ENCODE measurements at regions not wholly inside any gene's neighbourhood (a gene's known extent, or its start where the extent isn't known, plus 50 kb on each side); places are given as distances from the start of the nearest gene placed in this dataset.

GRCh38 chr3:64829331-64829730 is 141.5 kb upstream of the ADAMTS9 start:
- no peak for DNase-seq

DNA sequence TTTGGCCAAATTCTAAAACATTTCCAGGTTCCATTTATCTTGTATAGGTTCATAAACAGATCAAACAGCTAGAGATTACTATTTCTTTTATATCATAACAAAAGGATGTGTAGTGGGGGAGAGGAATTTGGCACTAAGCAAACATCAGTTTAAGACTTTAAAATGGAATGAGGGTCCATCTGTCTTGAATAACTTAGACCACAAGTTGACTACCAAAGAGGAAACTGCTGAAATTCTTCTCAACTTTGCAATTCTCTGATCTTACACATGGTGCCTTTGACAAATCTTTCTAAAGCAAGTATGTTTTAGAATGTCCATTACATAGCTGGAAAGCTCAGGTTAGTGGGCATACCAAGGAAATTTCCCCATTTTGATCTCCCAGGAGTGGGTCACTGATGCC is 140.5 kb upstream of the ADAMTS9 start:
- no peak for DNase-seq

DNA sequence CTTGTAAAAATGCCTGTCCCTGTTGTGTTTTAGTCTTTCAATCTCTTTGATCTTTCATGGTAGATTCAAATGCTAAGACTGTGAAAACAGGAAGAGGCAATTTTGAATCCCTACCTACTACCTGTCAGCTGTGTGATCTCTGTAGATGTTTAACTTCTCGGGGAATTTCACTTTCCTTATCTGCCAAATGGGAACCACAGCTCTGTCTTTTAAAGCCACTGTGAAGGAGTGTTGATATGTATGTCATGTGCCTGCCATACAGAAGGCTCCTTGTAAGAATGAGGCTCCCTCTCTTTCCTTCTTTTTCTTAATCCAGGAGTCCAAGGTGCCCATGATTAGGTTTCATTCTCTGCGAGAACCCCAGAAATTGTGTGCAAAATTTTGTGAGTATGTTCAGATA is 139.6 kb upstream of the ADAMTS9 start:
- no peak for DNase-seq

GRCh38 chr3:64827019-64827418 is 139.2 kb upstream of the ADAMTS9 start:
- no peak for DNase-seq

DNA sequence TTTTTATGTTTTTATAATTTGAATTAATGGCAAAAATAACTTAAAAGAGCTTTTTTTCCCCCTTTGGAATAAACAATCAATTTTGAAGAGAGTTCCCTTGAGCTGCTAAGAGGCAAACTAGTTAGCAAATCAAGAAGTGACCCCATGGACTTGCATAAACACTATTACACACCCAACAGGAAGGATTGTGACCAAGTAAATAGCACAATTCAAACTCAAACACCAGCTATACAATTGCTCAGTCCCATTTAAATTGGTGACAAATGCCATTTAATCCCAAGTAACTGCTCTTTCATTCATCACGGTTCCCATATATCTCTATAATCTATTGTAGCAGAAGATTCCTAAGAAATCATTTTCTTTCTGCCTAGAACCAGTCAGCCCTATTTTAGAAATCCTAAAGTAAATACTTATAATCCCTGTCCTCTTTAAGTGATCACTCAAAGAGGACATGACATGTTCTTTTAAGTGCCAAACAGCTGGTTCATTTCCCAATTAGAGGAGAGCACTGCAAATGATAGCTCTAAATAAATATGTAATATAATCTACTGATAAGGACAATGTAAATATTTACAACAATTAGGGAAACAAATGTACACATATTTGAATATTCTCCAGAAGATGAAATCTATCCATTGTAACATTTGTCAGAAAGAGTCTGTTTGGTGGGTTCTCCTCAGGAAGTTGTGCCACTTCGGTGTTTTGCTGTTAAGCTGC is 137.8 kb upstream of the ADAMTS9 start:
- DNase-seq = no peak

DNA sequence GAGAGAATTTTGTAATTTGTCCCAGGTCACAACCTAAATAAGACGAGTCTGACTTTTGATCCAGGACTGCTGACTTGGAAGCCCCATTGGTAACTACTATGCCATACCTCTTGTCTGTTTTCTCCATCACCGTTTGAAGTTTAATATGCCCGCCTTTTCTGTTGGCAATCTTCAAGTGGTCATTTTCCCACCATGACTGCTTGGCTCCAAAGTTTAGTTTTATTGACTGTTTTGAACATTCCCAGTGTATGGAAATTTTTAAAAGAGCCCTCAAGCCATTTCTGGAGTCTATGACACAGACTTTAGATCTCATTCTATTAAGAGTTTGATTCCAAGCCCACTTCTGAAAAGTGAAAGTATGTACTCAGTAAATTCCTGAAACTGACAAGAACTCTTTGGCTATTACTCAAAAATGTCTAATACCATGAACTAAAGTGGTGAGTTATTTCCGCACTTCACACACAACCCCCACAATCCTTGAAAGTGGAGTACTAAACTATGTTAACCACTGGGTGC is 136.7 kb upstream of the ADAMTS9 start:
- no peak for DNase-seq

DNA sequence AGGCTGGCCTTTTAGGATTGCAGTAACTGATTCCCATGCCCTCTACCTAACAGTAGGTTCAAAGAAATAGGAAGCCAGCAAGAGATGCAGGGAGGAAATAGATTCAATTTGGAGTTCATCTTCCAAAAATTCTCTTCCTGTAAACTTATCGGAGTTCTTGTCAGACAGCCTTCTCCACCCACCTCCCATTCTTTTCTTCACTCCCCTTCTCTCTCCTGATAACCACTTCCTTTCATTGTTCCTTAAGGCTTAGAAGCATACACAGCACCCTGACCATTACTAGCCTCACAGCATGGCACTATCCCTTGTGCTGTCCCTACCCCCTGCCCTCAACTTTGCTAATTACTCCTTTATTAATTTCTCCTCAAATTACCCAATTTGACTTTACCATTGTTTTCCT is 130.4 kb upstream of the ADAMTS9 start:
- no peak for DNase-seq

DNA sequence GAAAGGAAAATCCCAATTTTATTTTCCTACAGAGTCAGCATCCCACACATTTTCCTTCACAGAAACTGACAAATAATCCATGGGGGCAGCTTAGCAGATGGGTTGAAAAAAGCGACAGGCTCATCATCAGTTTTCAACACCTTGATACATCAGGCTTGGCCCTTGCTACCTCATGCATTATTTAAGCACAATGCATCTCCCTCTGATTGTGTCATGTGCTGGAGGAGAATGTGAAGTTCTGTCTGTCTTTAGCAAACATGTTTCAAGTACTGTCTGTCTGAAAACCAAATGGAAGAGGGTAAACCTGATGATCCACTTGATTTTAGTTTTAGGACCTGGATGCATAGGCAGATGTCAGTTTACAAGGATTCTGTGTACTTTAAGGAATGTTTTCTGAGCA is 128.6 kb upstream of the ADAMTS9 start:
- no peak for DNase-seq

DNA sequence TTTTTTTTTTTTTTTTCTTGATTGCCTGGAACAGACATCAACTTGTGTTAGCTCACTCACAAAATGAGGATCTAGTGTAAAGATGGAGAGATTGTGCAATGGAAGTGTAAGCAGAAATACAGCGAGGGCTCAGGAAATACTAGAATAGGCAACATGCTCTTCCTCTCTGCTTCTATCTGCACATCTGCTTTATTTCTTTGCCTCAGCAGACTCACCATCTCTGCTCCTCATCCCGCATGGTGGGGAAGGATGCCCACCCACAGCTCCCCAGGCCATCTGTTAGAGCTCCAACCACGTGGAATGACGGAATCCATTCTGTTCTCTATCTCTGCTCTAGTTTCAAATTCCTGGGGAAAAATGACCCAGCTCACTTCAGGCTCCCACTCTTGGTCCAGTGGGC is 128.0 kb upstream of the ADAMTS9 start:
- DNase-seq = no peak

DNA sequence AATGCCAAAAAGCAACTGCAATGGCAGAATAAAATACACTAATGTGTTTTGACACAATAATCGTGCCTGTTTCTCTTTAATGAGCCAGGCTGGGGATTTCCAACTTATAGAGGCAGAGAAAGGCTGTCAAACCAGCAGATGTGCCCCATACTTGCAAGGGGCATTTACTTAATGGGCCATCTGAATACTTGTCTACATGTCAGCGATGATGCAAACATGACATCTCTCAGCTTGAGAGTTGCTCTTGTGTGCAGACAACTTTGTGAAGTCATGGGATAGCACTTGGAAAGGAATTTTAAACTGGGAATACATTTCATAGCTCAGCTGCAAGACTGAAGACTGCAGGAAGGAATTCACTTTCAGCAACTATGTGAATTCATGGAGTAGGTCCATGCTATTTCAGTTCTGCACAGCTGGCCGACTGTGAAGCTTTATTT is 127.4 kb upstream of the ADAMTS9 start:
- no peak for DNase-seq

DNA sequence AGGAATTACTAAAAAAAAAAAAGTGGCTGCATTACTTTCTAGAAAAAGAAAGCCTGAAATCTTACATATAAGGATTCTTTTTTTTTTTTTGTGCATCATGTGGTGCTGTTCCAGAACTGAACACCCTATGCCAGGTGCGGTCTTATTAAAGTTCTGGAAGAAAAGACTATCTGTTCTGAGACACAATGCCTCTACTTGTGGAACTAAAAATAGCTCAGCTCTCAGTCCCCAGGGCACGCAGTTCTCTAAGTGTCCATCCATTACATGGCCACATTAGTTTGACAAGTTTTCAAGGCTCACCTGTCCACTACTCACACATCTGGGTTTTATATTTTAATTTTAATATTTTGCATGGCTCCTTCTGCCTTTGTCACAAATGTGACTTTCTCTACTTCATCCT is 126.6 kb upstream of the ADAMTS9 start:
- DNase-seq = no peak

GRCh38 chr3:64813326-64813725 is 125.5 kb upstream of the ADAMTS9 start:
- DNase-seq = no peak

- DNase-seq = no peak
These were observed 121.3 kb upstream of the ADAMTS9 start for GRCh38 chr3:64809086-64809485.

GRCh38 chr3:64808061-64808460 is 120.3 kb upstream of the ADAMTS9 start:
- DNase-seq = no peak

- no peak for DNase-seq
These were observed 119.1 kb upstream of the ADAMTS9 start for GRCh38 chr3:64806668-64807605.

GRCh38 chr3:64805978-64806377 is 118.2 kb upstream of the ADAMTS9 start:
- no peak for DNase-seq

GRCh38 chr3:64805248-64805647 is 117.4 kb upstream of the ADAMTS9 start:
- DNase-seq = no peak

DNA sequence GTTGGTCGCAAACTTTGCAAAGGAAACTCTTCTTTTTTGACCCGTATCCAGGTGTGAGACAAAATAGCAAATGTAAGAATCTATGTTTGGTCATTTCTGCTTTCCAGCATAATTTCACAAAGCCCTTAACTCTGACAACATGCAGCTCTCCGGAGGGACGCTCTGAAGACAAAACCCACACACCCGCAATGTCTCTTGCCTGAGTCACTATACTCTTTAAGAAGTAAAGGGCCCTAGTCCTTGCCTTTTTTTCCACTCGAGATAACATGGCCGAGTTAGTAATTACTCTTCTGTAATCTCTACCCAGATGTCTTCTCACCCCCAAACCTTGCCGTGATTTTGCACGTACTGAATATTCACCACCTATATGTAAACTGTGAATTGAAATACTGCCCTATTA is 115.7 kb upstream of the ADAMTS9 start:
- no peak for DNase-seq

GRCh38 chr3:64802460-64802859 is 114.7 kb upstream of the ADAMTS9 start:
- DNase-seq = no peak

DNA sequence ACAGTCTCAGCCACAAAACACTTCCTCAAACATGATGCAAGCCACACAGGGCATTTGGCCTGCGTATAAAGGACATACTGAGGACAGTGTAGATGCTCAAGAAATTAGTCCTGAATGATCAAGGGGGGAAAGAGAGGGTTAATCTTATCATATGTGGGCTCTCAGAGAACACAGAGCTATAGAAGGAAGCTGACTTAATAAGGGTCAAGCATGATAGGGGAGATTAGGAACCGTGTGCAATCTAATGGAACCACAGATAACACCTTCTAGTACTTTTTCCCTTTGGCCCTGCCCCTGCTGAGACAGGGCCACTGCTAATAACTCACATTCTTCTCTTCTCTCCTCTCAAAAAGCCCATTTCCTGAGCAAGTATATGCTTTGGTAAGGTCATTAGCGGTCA is 114.1 kb upstream of the ADAMTS9 start:
- DNase-seq = no peak

- no peak for DNase-seq
These were observed 111.8 kb upstream of the ADAMTS9 start for GRCh38 chr3:64799606-64800005.

GRCh38 chr3:64798316-64798715 is 110.5 kb upstream of the ADAMTS9 start:
- DNase-seq = no peak

GRCh38 chr3:64796607-64797399 is 109.0 kb upstream of the ADAMTS9 start:
- DNase-seq = no peak
